ENCODE measurements at regions not wholly inside any gene's neighbourhood (a gene's known extent, or its start where the extent isn't known, plus 50 kb on each side); places are given as distances from the start of the nearest gene placed in this dataset.

DNA sequence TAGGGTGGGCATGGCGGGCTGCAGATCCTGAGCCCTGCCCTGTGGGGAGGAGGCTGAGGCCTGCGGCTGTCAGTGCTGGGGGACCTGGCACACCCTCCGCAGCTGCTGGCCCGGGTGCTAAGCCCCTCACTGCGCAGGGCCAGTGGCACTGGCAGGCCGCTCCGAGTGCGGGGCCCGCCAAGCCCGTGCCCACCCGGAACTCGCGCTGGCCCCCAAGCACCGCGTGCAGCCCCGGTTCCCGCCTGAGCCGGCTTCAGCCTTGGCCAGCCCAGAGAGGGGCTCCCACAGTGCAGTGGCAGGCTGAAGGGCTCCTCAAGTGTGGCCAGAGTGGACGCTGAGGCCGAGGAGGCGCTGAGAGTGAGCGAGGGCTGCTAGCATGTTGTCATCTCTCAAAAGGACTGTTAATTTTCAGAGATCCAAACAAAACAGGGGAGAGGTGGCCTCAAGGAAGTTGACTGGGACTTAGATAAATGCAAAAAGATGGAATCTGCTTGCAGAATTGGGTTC lies 74.5 kb upstream of the RBM24 start:
- TF ChIP-seq, protein P1, sequence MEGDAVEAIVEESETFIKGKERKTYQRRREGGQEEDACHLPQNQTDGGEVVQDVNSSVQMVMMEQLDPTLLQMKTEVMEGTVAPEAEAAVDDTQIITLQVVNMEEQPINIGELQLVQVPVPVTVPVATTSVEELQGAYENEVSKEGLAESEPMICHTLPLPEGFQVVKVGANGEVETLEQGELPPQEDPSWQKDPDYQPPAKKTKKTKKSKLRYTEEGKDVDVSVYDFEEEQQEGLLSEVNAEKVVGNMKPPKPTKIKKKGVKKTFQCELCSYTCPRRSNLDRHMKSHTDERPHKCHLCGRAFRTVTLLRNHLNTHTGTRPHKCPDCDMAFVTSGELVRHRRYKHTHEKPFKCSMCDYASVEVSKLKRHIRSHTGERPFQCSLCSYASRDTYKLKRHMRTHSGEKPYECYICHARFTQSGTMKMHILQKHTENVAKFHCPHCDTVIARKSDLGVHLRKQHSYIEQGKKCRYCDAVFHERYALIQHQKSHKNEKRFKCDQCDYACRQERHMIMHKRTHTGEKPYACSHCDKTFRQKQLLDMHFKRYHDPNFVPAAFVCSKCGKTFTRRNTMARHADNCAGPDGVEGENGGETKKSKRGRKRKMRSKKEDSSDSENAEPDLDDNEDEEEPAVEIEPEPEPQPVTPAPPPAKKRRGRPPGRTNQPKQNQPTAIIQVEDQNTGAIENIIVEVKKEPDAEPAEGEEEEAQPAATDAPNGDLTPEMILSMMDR (IDR thresholded peaks at IDR 0.05) = no peak
- no peak for TF ChIP-seq POLR2A (IDR thresholded peaks at IDR 0.05)
